Skin epidermis (tissue), 12 donors: ENCODE measurements at regions not wholly inside any gene's neighbourhood (a gene's known extent, or its start where the extent isn't known, plus 50 kb on each side); places are given as distances from the start of the nearest gene placed in this dataset.

ENCODE experiments used
- H3K27ac ChIP-seq, 21 experiments: fragments of 200-600 bp; sonication (generic) in 11 of 21; one replicate each; pipeline ENCODE4 v1.5.0; 2020; ENCODE audit warnings: mild to moderate bottlenecking in 3 of 21, inconsistent platforms in 2 of 21, moderate library complexity in 2 of 21
- H3K4me3 ChIP-seq, 7 experiments: fragments of 200-600 bp; sonication (generic) in 2 of 7; one replicate each; pipeline ENCODE4 v1.5.0; 2020; ENCODE audit warnings: inconsistent platforms in 2 of 7, mild to moderate bottlenecking in 2 of 7, moderate library complexity in 1 of 7

GRCh38 chr1:191890433-191891088, 267.7 kb upstream of the RGS18 start:
- Histone ChIP-seq H3K27ac (no peak overlapping the region), H3K4me3 (no peak overlapping the region)

- Histone ChIP-seq H3K4me3 (no peak overlapping the region), H3K27ac (no peak overlapping the region)
These were observed 265.5 kb upstream of the RGS18 start for GRCh38 chr1:191892716-191893115.

GRCh38 chr1:191895049-191895448, 263.2 kb upstream of the RGS18 start:
- H3K27ac ChIP-seq = no peak overlapping the region
- no peak overlapping the region for H3K4me3 ChIP-seq

GRCh38 chr1:191895462-191896058, 262.7 kb upstream of the RGS18 start:
- Histone ChIP-seq H3K4me3 (no peak overlapping the region), H3K27ac (no peak overlapping the region)

GRCh38 chr1:191897134-191897533, 261.1 kb upstream of the RGS18 start:
- Histone ChIP-seq H3K4me3 (no peak overlapping the region), H3K27ac (no peak overlapping the region)

- Histone ChIP-seq H3K27ac (peak overlapping the region in 1 of 21 experiments; percentile 1), H3K4me3 (no peak overlapping the region)
These were observed 256.6 kb upstream of the RGS18 start for GRCh38 chr1:191901651-191902050.

GRCh38 chr1:191904991-191905390, 253.3 kb upstream of the RGS18 start:
- H3K27ac ChIP-seq = no peak overlapping the region
- no peak overlapping the region for H3K4me3 ChIP-seq

- Histone ChIP-seq H3K4me3 (no peak overlapping the region), H3K27ac (no peak overlapping the region)
These were observed 252.5 kb upstream of the RGS18 start for GRCh38 chr1:191905781-191906180.

GRCh38 chr1:191907121-191907520, 251.1 kb upstream of the RGS18 start:
- Histone ChIP-seq H3K4me3 (no peak overlapping the region), H3K27ac (no peak overlapping the region)

- H3K4me3 ChIP-seq = no peak overlapping the region
- no peak overlapping the region for H3K27ac ChIP-seq
These were observed 248.0 kb upstream of the RGS18 start for GRCh38 chr1:191910245-191910644.

- Histone ChIP-seq H3K27ac (no peak overlapping the region), H3K4me3 (no peak overlapping the region)
These were observed 245.7 kb upstream of the RGS18 start for GRCh38 chr1:191912517-191912916.

- Histone ChIP-seq H3K27ac (no peak overlapping the region), H3K4me3 (no peak overlapping the region)
These were observed 244.8 kb upstream of the RGS18 start for GRCh38 chr1:191913260-191913977.

GRCh38 chr1:191929383-191929782, 228.9 kb upstream of the RGS18 start:
- no peak overlapping the region for H3K27ac ChIP-seq
- no peak overlapping the region for H3K4me3 ChIP-seq

GRCh38 chr1:191943684-191944083, 214.6 kb upstream of the RGS18 start:
- H3K27ac ChIP-seq = no peak overlapping the region
- H3K4me3 ChIP-seq = no peak overlapping the region

- no peak overlapping the region for H3K4me3 ChIP-seq
- H3K27ac ChIP-seq = no peak overlapping the region
These were observed 204.7 kb upstream of the RGS18 start for GRCh38 chr1:191953526-191953925.

GRCh38 chr1:191959856-191960255, 198.4 kb upstream of the RGS18 start:
- Histone ChIP-seq H3K4me3 (no peak overlapping the region), H3K27ac (no peak overlapping the region)

GRCh38 chr1:191963286-191963685, 195.0 kb upstream of the RGS18 start:
- no peak overlapping the region for H3K27ac ChIP-seq
- H3K4me3 ChIP-seq = no peak overlapping the region

- Histone ChIP-seq H3K27ac (no peak overlapping the region), H3K4me3 (no peak overlapping the region)
These were observed 194.3 kb upstream of the RGS18 start for GRCh38 chr1:191963781-191964455.

GRCh38 chr1:191969290-191969689, 189.0 kb upstream of the RGS18 start:
- H3K27ac ChIP-seq = no peak overlapping the region
- no peak overlapping the region for H3K4me3 ChIP-seq

GRCh38 chr1:191970116-191970515, 188.1 kb upstream of the RGS18 start:
- Histone ChIP-seq H3K27ac (no peak overlapping the region), H3K4me3 (no peak overlapping the region)

- H3K27ac ChIP-seq = no peak overlapping the region
- no peak overlapping the region for H3K4me3 ChIP-seq
These were observed 186.8 kb upstream of the RGS18 start for GRCh38 chr1:191971447-191971846.
